Natural killer cell (primary cell): ENCODE measurements at regions not wholly inside any gene's neighbourhood (a gene's known extent, or its start where the extent isn't known, plus 50 kb on each side); places are given as distances from the start of the nearest gene placed in this dataset.

Source experiments
- ATAC-seq, 3 donors: fragments of 150-1000 bp in 2 of 3; fragments of 200-7000 bp in 1 of 3; cut with Tn5 transposase; 1 replicate in 1 of 3; 2 replicates in 2 of 3; pipeline ENCODE4 v1.10.0; 2021; ENCODE audit warnings: mild to moderate bottlenecking in 2 of 3, moderate library complexity in 2 of 3
- DNase-seq, 2 donors: peaks; one replicate each; pipeline versions ENCODE4 v3.0.0 to v3.0.0-alpha.2; 2013 to 2021; ENCODE audit warnings: mixed read lengths in 1 of 2
- H3K27ac ChIP-seq: one replicate; pipeline ENCODE4 v1.5.1; 2013; ENCODE audit warnings: mild to moderate bottlenecking, low read length
- H3K27me3 ChIP-seq: one replicate; pipeline ENCODE4 v1.6.1; 2013; ENCODE audit warnings: low read length; ENCODE audit not compliant: control insufficient read depth, insufficient read depth
- H3K36me3 ChIP-seq: one replicate; pipeline ENCODE4 v1.6.1; 2013; ENCODE audit warnings: low read length; ENCODE audit not compliant: control insufficient read depth, insufficient read depth
- H3K4me1 ChIP-seq: one replicate; pipeline ENCODE4 v1.6.1; 2013; ENCODE audit warnings: low read length; ENCODE audit not compliant: control insufficient read depth, insufficient read depth
- H3K4me3 ChIP-seq: one replicate; pipeline ENCODE4 v1.5.1; 2013; ENCODE audit warnings: low read length
- H3K9me3 ChIP-seq: one replicate; pipeline ENCODE4 v1.6.1; 2013; ENCODE audit warnings: low read length; ENCODE audit not compliant: control insufficient read depth, insufficient read depth
- H3K27ac Mint-ChIP-seq, 2 donors: one replicate each; pipeline ENCODE4 v1.8.0; 2022; ENCODE audit warnings: mild to moderate bottlenecking in 2 of 2, mixed read lengths in 2 of 2, moderate library complexity in 1 of 2
- H3K27me3 Mint-ChIP-seq, 2 donors: one replicate each; pipeline ENCODE4 v1.8.0; 2022; ENCODE audit warnings: low read depth in 2 of 2, mixed read lengths in 2 of 2
- H3K36me3 Mint-ChIP-seq: one replicate; pipeline ENCODE4 v1.8.0; 2022; ENCODE audit warnings: mixed read lengths
- H3K4me1 Mint-ChIP-seq, 2 donors: one replicate each; pipeline ENCODE4 v1.8.0; 2022; ENCODE audit warnings: mixed read lengths in 2 of 2
- H3K4me3 Mint-ChIP-seq: one replicate; pipeline ENCODE4 v1.8.0; 2022; ENCODE audit warnings: mild to moderate bottlenecking, moderate library complexity, mixed read lengths
- H3K9me3 Mint-ChIP-seq, 2 donors: one replicate each; pipeline ENCODE4 v1.8.0; 2022; ENCODE audit warnings: mixed read lengths in 2 of 2
- WGBS: methylation state at CpG from one replicate; pipeline ENCODE4 v1.1.7; 2013; ENCODE audit warnings: missing lambda C conversion rate; ENCODE audit not compliant: insufficient coverage; 5-methylcytosine and 5-hydroxymethylcytosine counted together
- intact Hi-C: fragments of 100-400 bp; cut with micrococcal nuclease; formaldehyde crosslinking; loops from one replicate; pipeline ENCODE4 v1.14.2; 2022
- TF ChIP-seq, protein P1 (sequence below): fragments of 200-600 bp; IDR thresholded peaks from one replicate; pipeline ENCODE4 v1.8.0; 2022; ENCODE audit warnings: antibody characterized with exemption

DNA sequence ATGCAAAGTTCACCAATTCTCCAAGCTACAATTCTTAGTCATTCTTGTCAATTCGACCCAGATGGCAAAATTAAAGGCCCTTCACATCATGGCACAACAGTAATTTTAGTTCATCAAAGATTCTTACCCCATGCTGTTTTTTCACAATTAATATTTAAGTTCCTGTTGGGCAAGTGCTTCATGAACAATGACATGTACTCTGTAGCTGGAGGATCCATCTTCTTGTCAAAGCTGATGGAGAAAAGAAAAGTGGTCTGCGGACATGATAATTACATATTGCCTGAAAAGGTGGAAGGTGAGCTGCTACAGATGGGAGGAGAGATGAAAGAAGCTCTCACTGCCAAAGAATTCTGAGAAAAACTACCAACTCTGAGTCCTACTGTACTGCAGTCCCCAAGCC lies 1370.3 kb upstream of the SLC10A2 start:
- H3K9me3 ChIP-seq: no peaks in the 10 kb centered on the region
- H3K4me1 Mint-ChIP-seq: no peaks in the 10 kb centered on the region
- TF ChIP-seq, protein P1, sequence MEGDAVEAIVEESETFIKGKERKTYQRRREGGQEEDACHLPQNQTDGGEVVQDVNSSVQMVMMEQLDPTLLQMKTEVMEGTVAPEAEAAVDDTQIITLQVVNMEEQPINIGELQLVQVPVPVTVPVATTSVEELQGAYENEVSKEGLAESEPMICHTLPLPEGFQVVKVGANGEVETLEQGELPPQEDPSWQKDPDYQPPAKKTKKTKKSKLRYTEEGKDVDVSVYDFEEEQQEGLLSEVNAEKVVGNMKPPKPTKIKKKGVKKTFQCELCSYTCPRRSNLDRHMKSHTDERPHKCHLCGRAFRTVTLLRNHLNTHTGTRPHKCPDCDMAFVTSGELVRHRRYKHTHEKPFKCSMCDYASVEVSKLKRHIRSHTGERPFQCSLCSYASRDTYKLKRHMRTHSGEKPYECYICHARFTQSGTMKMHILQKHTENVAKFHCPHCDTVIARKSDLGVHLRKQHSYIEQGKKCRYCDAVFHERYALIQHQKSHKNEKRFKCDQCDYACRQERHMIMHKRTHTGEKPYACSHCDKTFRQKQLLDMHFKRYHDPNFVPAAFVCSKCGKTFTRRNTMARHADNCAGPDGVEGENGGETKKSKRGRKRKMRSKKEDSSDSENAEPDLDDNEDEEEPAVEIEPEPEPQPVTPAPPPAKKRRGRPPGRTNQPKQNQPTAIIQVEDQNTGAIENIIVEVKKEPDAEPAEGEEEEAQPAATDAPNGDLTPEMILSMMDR: no peak
- H3K36me3 ChIP-seq: no peaks in the 10 kb centered on the region
- no peaks in the 10 kb centered on the region for H3K27me3 Mint-ChIP-seq
- intact Hi-C loops: no loop called here
- 77% methylated on average over 2 of the region's 2 CpGs for WGBS
- no peak overlapping the region for H3K4me3 Mint-ChIP-seq
- no peaks in the 10 kb centered on the region for H3K27me3 ChIP-seq
- H3K4me3 ChIP-seq: no peak overlapping the region
- no peak overlapping the region for H3K27ac Mint-ChIP-seq
- DNase-seq: no peak
- H3K36me3 Mint-ChIP-seq: peaks cover 8% of the 10 kb centered on the region
- no peak for ATAC-seq
- no peak overlapping the region for H3K27ac ChIP-seq
- no peaks in the 10 kb centered on the region for H3K4me1 ChIP-seq
- H3K9me3 Mint-ChIP-seq: peaks cover 0 to 8% of the 10 kb centered on the region in 2 donors

DNA sequence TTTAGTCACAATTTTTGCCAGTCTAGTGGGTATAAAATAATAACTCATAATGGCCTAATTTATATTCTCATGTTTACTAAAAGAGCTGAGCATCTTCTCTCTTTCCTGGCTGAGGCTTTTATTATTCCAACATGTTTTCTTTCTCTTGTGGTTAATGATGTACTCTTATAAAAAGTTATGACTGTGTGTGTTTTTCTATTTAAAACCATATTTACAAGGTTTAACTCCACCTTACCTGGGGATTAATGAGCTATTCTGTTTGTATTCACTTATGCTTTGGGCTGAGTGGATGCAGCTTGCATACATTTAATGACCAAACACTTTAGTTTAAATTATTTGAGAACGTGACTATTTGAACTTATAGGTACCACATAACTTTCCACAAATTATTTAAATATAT lies 1365.7 kb upstream of the SLC10A2 start:
- H3K36me3 Mint-ChIP-seq: peaks cover 8% of the 10 kb centered on the region
- DNase-seq (no peak), ATAC-seq (no peak)
- no peak overlapping the region for H3K27ac ChIP-seq
- intact Hi-C loops: no loop called here
- no peak overlapping the region for H3K4me3 Mint-ChIP-seq
- no CpG with 5 or more reads among the region's 1 CpG for WGBS
- no peak overlapping the region for H3K27ac Mint-ChIP-seq
- H3K27me3 ChIP-seq: no peaks in the 10 kb centered on the region
- H3K36me3 ChIP-seq: no peaks in the 10 kb centered on the region
- H3K4me1 Mint-ChIP-seq: no peaks in the 10 kb centered on the region
- peaks cover 9 to 12% of the 10 kb centered on the region in 2 donors for H3K9me3 Mint-ChIP-seq
- TF ChIP-seq, protein P1: no peak
- no peaks in the 10 kb centered on the region for H3K4me1 ChIP-seq
- H3K9me3 ChIP-seq: no peaks in the 10 kb centered on the region
- no peak overlapping the region for H3K4me3 ChIP-seq
- H3K27me3 Mint-ChIP-seq: no peaks in the 10 kb centered on the region

GRCh38 chr13:104426435-104426834 lies 1360.2 kb upstream of the SLC10A2 start:
- ATAC-seq: no peak
- Mint-ChIP-seq H3K4me1 (no peaks in the 10 kb centered on the region), H3K36me3 (no peaks in the 10 kb centered on the region), H3K9me3 (peaks cover 12 to 14% of the 10 kb centered on the region in 2 donors), H3K4me3 (no peak overlapping the region), H3K27ac (no peak overlapping the region), H3K27me3 (no peaks in the 10 kb centered on the region)
- Histone ChIP-seq H3K4me1 (no peaks in the 10 kb centered on the region), H3K27ac (no peak overlapping the region), H3K27me3 (no peaks in the 10 kb centered on the region), H3K9me3 (no peaks in the 10 kb centered on the region), H3K36me3 (no peaks in the 10 kb centered on the region), H3K4me3 (no peak overlapping the region)
- TF ChIP-seq, protein P1: no peak
- 94% methylated on average over 3 of the region's 4 CpGs for WGBS
- intact Hi-C loops: no loop called here
- DNase-seq: no peak

GRCh38 chr13:104422668-104423067 lies 1356.5 kb upstream of the SLC10A2 start:
- no peaks in the 10 kb centered on the region for H3K4me1 ChIP-seq
- H3K27ac ChIP-seq: no peak overlapping the region
- Mint-ChIP-seq H3K27ac (no peak overlapping the region), H3K4me1 (no peaks in the 10 kb centered on the region), H3K4me3 (no peak overlapping the region), H3K9me3 (peaks cover 12 to 14% of the 10 kb centered on the region in 2 donors), H3K27me3 (no peaks in the 10 kb centered on the region), H3K36me3 (no peaks in the 10 kb centered on the region)
- DNase-seq (no peak), ATAC-seq (no peak)
- intact Hi-C loops: no loop called here
- no peak overlapping the region for H3K4me3 ChIP-seq
- 84% methylated on average over 4 of the region's 4 CpGs for WGBS
- H3K9me3 ChIP-seq: no peaks in the 10 kb centered on the region
- H3K27me3 ChIP-seq: no peaks in the 10 kb centered on the region
- TF ChIP-seq, protein P1: no peak
- H3K36me3 ChIP-seq: no peaks in the 10 kb centered on the region
